Neural progenitor cell (in vitro differentiated cells): ENCODE measurements at regions not wholly inside any gene's neighbourhood (a gene's known extent, or its start where the extent isn't known, plus 50 kb on each side); places are given as distances from the start of the nearest gene placed in this dataset.

Source experiments
- DNase-seq: peaks from one replicate; pipeline ENCODE4 v3.0.0-alpha.2; 2016; ENCODE audit warnings: low spot score
- H2AFZ ChIP-seq: fragments of 200-600 bp; sonication (generic); replicated peaks from 2 replicates; pipeline ENCODE4 v1.6.1; 2016; ENCODE audit warnings: antibody characterized with exemption
- H3F3A ChIP-seq: fragments of 200-600 bp; sonication (generic); 2 replicates; pipeline ENCODE4 v1.6.1; 2016; ENCODE audit warnings: antibody characterized with exemption, low read depth
- H3K27ac ChIP-seq: fragments of 200-600 bp; sonication (generic); 2 replicates; pipeline ENCODE4 v1.5.1; 2016; ENCODE audit warnings: mild to moderate bottlenecking
- H3K27me3 ChIP-seq: fragments of 200-600 bp; sonication (generic); 2 replicates; pipeline ENCODE4 v1.6.1; 2016; ENCODE audit warnings: mild to moderate bottlenecking, moderate library complexity
- H3K36me3 ChIP-seq: fragments of 200-600 bp; sonication (generic); 2 replicates; pipeline ENCODE4 v1.5.1; 2016
- H3K4me1 ChIP-seq: fragments of 200-600 bp; sonication (generic); 2 replicates; pipeline ENCODE4 v1.6.1; 2016; ENCODE audit warnings: mixed run types
- H3K4me2 ChIP-seq: fragments of 200-600 bp; sonication (generic); 2 replicates; pipeline ENCODE4 v1.6.1; 2016
- H3K4me3 ChIP-seq: fragments of 200-600 bp; sonication (generic); 2 replicates; pipeline ENCODE4 v1.5.1; 2016
- H3K79me2 ChIP-seq: fragments of 200-600 bp; sonication (generic); 2 replicates; pipeline ENCODE4 v1.6.1; 2016; ENCODE audit warnings: low read depth
- H3K9ac ChIP-seq: fragments of 200-600 bp; sonication (generic); 2 replicates; pipeline ENCODE4 v1.6.1; 2016
- H3K9me3 ChIP-seq: fragments of 200-600 bp; sonication (generic); 2 replicates; pipeline ENCODE4 v1.5.1; 2016; ENCODE audit warnings: low read depth
- H4K20me1 ChIP-seq: fragments of 200-600 bp; sonication (generic); 2 replicates; pipeline ENCODE4 v1.6.1; 2016; ENCODE audit warnings: low read depth
- H3K27ac Mint-ChIP-seq: 3 replicates; pipeline ENCODE4 v1.8.0; 2021; ENCODE audit warnings: mixed read lengths
- H3K27me3 Mint-ChIP-seq: 2 replicates; pipeline ENCODE4 v1.8.0; 2022; ENCODE audit warnings: low read depth, mild to moderate bottlenecking, inconsistent platforms, moderate library complexity, mixed read lengths; ENCODE audit not compliant: insufficient read depth
- H3K36me3 Mint-ChIP-seq: 3 replicates; pipeline ENCODE4 v1.8.0; 2021; ENCODE audit warnings: mixed read lengths
- H3K4me1 Mint-ChIP-seq: 3 replicates; pipeline ENCODE4 v1.8.0; 2021; ENCODE audit warnings: mixed read lengths
- H3K4me3 Mint-ChIP-seq: 3 replicates; pipeline ENCODE4 v1.8.0; 2021; ENCODE audit warnings: mild to moderate bottlenecking, moderate library complexity, mixed read lengths
- H3K9me3 Mint-ChIP-seq: 3 replicates; pipeline ENCODE4 v1.8.0; 2020; ENCODE audit warnings: mixed read lengths
- CTCF ChIP-seq: fragments of 200-600 bp; sonication (generic); IDR thresholded peaks from 2 replicates; pipeline ENCODE4 v1.5.1; 2017; ENCODE audit warnings: antibody characterized with exemption, mild to moderate bottlenecking
- EZH2 ChIP-seq: fragments of 200-600 bp; sonication (generic); IDR thresholded peaks from 2 replicates; pipeline ENCODE4 v1.6.1; 2017; ENCODE audit warnings: antibody characterized with exemption, mild to moderate bottlenecking, moderate library complexity
- EZH2phosphoT487 ChIP-seq: fragments of 200-600 bp; sonication (generic); IDR thresholded peaks from 2 replicates; pipeline ENCODE4 v1.6.1; 2017; ENCODE audit warnings: antibody characterized with exemption

DNA sequence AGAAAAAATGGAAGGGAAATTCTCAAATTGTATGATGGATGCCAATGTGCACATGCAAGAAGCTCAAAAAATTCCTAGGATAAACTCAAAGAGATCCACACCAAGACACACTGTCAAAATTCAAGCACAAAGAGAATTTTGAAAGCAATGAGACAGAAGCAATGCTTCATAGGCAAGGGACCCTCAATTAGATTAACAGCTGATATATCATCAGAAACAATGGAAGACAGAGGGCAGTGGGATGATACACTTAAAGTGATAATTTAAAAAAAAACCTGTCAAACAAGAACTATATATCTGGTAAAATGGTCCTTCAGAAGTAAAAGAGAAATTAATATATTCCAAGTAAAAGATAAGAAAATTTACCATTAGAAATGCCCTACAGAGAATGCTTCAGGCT lies 306.3 kb upstream of the PCDH7 start:
- DNase-seq, result no peak
- H3K79me2 ChIP-seq, result no peaks in the 10 kb centered on the region
- no peaks in the 10 kb centered on the region for H3K4me1 ChIP-seq
- H3K27me3 ChIP-seq, result no peaks in the 10 kb centered on the region
- H3K4me3 ChIP-seq, result no peak overlapping the region
- no peaks in the 10 kb centered on the region for H3K27me3 Mint-ChIP-seq
- peaks cover 20% of the 10 kb centered on the region for H3K9me3 ChIP-seq
- no peak for TF ChIP-seq CTCF
- TF ChIP-seq EZH2, result no peak
- no peak for TF ChIP-seq EZH2phosphoT487
- no peaks in the 10 kb centered on the region for H3K4me1 Mint-ChIP-seq
- no peak overlapping the region for H3K27ac ChIP-seq
- H3F3A ChIP-seq, result no peaks in the 10 kb centered on the region
- H3K4me2 ChIP-seq, result no peak overlapping the region
- H3K36me3 ChIP-seq, result no peaks in the 10 kb centered on the region
- no peaks in the 10 kb centered on the region for H4K20me1 ChIP-seq
- H3K36me3 Mint-ChIP-seq, result peaks cover 6% of the 10 kb centered on the region
- peaks cover 40% of the 10 kb centered on the region for H3K9me3 Mint-ChIP-seq
- no peak overlapping the region for H3K4me3 Mint-ChIP-seq
- no peak overlapping the region for H2AFZ ChIP-seq
- H3K9ac ChIP-seq, result no peak overlapping the region
- no peak overlapping the region for H3K27ac Mint-ChIP-seq

DNA sequence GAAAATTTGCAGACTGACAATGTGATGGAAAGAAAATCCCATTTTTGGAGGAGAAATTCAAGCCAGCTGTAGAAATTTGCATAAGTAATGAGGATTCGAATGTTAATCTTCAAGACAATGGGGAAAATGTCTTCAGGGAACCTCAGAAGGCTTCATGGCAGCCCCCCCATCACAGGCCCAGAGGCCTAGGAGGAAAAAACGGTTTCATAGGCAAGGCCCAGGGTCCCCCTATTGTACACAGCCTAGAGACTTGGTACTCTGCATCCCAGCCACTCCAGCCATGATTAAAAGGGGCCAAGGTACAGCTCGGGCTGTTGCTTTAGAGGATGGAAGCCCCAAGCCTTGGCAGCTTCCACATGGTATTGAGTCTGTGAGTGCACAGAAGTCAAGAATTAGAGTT lies 303.6 kb upstream of the PCDH7 start:
- Histone ChIP-seq H3K9ac (no peak overlapping the region), H3K79me2 (no peaks in the 10 kb centered on the region), H3F3A (no peaks in the 10 kb centered on the region), H4K20me1 (no peaks in the 10 kb centered on the region), H2AFZ (no peak overlapping the region), H3K4me1 (no peaks in the 10 kb centered on the region), H3K4me2 (no peak overlapping the region), H3K27ac (no peak overlapping the region), H3K36me3 (no peaks in the 10 kb centered on the region), H3K27me3 (no peaks in the 10 kb centered on the region), H3K4me3 (no peak overlapping the region), H3K9me3 (peaks cover 20% of the 10 kb centered on the region)
- DNase-seq, result no peak
- Mint-ChIP-seq H3K9me3 (peaks cover 33% of the 10 kb centered on the region), H3K27me3 (no peaks in the 10 kb centered on the region), H3K4me1 (no peaks in the 10 kb centered on the region), H3K4me3 (no peak overlapping the region), H3K36me3 (peaks cover 6% of the 10 kb centered on the region), H3K27ac (no peak overlapping the region)
- TF ChIP-seq EZH2phosphoT487 (no peak), EZH2 (no peak), CTCF (no peak)

- peaks cover 18% of the 10 kb centered on the region for H3K9me3 Mint-ChIP-seq
- Histone ChIP-seq H3K4me2 (no peak overlapping the region), H3K9ac (no peak overlapping the region), H3K27me3 (no peaks in the 10 kb centered on the region), H4K20me1 (no peaks in the 10 kb centered on the region), H3K36me3 (no peaks in the 10 kb centered on the region), H3K9me3 (no peaks in the 10 kb centered on the region), H3K4me1 (no peaks in the 10 kb centered on the region), H3F3A (no peaks in the 10 kb centered on the region), H3K27ac (no peak overlapping the region), H3K4me3 (no peak overlapping the region), H3K79me2 (no peaks in the 10 kb centered on the region), H2AFZ (no peak overlapping the region)
- H3K36me3 Mint-ChIP-seq, result no peaks in the 10 kb centered on the region
- no peaks in the 10 kb centered on the region for H3K4me1 Mint-ChIP-seq
- TF ChIP-seq CTCF, result no peak
- no peak for TF ChIP-seq EZH2
- no peak for TF ChIP-seq EZH2phosphoT487
- no peak for DNase-seq
- H3K27me3 Mint-ChIP-seq, result no peaks in the 10 kb centered on the region
- no peak overlapping the region for H3K4me3 Mint-ChIP-seq
- H3K27ac Mint-ChIP-seq, result no peak overlapping the region
Observed at GRCh38 chr4:30427932-30428331, 292.2 kb upstream of the PCDH7 start.
